Eye (tissue), 1 donor: ENCODE measurements at regions not wholly inside any gene's neighbourhood (a gene's known extent, or its start where the extent isn't known, plus 50 kb on each side); places are given as distances from the start of the nearest gene placed in this dataset.
"Not testable (repeated sequence)": the region's sequence is repeated elsewhere in the genome, so short reads cannot be mapped to it uniquely, and the experiment has no call there.

ENCODE experiments used
- DNase-seq: peaks from one replicate; pipeline ENCODE4 v3.0.0-alpha.2; 2015

DNA sequence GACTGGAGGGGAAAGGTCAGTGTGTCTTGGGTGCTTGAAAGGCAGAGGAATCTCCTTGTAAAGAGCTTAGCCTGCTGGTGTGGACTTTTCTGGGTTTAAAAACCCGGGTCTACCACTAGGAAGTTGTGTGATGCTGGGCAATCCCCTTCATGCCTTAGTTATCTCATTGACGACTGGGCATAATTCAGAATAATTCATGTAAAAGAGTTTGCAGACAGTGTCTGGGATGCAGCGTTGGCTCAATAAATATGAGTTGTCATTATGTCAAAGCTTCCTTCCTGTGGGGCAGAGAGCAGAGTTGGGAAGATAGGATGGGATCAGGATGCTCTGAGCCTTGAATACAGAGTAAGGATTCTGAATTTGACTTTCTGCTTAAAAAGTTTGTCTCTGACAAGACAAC lies 196.4 kb downstream of the ADRA2A start:
- no peak for DNase-seq

DNA sequence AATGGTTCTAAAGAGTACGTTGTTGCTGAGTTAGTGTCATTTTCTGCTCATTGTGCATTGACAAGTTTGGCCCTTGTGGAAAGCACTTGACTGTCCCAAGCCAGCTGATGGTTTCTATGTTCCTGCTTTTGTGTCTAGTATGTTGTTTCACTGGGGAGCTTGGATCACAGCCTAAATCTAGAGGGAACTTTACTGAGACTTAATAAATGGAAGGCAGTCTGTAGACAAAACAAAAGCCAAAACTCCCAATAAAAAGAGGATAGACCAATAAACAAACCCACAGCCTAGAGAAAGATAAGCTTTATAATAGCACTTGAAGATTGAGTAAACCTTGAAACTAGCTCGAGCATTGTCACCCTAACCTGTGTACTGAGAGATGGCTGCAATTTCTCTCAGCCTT lies 196.8 kb downstream of the ADRA2A start:
- no peak for DNase-seq

DNA sequence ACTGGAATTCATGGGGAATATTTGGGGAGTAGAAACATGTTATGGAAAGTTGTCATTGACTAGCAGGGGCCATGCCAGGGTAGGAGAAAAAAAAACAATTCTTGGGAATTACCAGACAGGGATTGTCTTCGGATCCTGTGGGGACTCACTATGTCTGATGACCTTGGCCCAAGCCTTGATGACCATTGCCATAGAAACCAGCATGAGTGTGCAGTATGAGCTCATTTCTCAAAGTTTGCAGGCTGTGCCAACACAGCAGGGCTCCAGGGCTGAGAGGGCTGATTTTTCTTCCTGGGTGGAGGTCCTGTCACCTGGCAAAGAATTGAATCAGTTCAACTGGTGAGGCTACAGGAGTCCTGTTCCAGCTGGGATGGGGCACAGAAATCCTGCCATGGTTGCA lies 198.3 kb downstream of the ADRA2A start:
- DNase-seq = no peak

DNA sequence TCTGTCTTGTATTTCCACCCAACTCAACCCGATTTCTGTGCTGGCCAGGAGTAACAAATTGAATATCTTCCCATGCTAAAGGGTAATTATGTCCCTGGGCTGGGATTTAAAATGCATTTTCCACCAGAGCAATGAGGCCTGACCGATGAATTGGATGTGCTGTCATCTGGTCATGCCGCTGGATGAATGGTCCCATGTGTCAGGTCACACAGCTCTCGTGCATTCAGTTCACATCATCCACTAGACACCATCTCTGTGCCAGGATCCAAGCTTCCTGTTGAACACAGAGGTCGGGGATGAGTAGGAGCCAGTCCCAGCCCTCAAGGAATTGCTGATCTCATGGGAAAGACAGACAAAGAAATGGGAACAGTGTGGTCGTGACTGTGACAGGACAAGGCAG lies 200.8 kb downstream of the ADRA2A start:
- peak; percentile 14 for DNase-seq

DNA sequence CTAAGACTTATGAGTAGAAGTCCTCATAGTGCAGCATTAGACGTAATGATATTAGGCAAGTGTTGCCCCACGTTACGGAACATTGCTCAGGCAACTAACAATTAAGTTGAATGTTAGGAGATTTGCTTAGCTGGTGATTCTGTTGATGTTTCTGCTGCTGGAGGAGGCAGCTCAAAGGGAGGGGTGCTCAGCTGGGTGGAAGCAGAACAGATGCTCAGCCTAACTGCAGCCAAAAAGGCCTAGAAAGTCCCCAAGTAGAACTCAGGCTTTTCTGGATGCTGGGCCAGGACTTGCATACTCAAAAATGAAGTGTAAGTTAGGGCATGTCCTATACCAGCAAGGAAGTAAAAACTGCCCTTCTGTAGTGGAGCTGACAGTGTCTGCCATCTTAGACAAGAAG lies 201.4 kb downstream of the ADRA2A start:
- DNase-seq = no peak

DNA sequence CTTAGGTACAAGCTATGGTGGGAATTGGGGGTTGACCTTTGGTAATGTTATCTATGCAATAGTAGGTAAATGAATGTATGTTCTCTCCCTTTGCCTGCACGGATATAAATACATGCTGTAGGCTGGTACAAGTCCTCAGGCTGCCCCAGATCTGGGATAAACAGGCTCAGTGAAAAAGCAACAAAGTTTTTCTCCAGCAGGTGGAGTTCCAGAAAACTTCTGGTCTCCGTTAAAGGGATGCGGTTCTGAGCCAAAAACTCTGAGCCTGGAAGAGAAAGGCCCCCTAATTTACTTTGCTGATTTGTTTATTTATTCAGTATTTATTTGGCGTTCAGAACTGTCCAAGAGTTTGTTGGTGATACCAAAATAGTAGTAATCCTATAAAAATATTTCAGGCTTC lies 204.7 kb downstream of the ADRA2A start:
- peak; percentile 52 for DNase-seq

DNA sequence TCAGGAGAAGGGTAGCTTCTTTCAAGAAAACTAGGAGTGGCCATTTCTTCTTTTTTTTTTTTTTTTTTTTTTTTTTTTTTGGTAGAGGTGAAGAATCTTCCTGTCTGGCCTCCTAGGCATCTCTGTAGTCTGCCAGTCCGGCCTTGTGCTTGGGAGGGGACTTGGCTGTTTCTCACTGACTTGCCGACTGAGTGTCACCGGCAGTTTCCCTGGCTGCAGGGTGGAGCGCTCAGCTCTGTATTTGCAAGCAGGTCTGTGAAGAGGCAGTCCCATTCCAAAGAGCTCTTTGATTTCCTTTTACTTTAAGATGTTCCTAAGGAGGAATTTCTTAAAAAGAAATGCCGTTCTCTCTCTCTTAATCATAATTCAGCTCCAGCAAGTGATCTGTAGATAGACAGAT lies 212.6 kb downstream of the ADRA2A start:
- DNase-seq = no peak

DNA sequence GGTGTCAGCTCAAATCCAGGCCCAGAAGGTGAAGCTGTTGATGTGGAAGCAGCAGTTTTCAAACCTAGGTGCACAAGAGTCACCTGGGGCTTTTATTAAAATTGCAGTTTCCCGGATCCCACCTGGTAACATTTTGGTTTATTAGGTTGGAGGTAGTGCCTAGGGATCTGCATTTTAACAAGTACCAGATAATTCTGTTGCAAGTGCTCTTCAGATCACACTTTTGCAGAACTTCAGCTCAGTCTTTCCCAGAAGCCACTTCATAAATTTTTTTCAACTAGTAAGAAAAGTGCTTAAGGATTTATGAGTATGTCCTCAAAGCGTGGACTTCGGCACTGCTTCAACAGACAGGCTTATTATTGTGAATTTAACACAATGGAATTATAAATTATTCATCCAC lies 213.8 kb downstream of the ADRA2A start:
- no peak for DNase-seq

DNA sequence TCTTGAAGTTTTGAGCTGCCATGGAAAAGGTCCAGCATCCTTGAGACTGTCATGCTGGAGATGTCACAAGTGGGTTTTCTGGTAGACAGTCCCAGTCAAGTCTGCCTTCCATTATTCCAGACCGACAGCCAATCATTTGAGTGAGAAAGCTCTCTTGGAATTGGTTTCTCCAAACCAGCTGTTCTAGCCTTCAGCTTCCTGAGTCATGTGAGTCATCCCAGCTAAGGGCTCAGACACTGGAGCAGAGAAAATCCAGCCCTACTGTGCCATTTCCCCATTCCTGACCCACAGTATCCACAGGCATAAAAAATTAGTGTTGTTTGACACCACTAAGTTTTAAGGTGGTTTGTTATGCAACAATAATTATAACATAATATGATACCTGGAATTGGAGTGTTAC lies 219.0 kb downstream of the ADRA2A start:
- no peak for DNase-seq

DNA sequence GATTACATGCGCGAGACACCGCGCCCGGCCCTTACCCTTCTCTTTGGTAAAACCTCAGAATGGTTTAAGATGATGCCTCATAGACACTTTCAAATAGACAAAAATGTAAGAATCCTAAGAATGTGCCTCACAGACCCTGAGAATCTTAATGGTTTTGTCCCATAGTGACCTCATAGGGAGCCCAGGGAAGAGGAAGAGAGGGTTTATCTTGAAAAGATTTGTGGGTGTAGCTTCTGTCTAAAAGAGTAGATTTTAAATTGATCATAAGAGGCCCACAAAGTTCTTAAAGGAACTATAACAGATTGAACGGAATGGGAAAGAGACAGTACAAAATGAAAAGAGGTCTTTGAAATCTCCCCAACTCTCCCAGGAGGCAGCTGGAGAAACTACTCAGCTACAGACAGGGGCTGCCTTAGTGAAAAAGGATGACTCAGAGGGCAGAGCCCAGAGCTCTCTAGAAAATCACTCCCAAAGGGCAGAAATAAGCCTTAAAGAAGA lies 220.6 kb downstream of the ADRA2A start:
- no peak for DNase-seq

DNA sequence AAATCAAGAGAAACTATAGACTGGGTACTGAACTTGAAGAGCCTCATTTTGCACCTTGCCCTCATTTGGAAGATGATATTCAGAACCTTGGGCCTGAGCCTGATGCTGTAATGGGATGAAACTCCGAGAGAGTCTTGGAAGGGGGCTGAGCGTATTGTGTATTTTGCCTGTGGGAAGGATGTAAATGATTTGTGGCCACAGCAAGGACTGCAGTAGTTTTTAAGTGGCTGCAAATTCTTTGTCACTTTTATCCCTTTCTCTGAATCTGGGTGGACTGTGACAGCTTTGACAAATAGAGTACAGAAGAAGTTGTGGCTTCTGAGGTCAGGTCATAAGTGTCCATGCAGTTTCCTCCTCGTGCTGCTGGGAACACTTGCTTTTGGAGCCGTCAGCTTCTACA lies 221.2 kb downstream of the ADRA2A start:
- DNase-seq = no peak

DNA sequence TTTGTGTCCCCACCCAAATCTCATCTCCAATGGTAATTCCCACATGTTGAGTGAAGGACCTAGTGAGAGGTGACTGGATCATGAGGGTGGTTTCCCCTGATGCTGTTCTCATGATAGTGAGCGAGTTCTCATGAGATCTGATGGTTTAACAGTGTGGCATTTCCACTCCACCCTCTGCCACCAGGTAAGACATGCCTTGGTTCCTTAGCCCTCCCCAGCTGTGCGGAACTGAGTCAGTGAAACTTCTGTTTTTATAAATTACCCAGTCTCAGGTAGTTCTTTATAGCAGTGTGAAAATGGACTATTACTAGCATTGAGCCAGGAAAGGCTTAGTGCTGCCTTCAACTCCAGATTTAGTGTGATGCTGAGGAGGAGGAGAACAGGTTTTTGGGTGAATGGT lies 222.2 kb downstream of the ADRA2A start:
- DNase-seq = no peak

DNA sequence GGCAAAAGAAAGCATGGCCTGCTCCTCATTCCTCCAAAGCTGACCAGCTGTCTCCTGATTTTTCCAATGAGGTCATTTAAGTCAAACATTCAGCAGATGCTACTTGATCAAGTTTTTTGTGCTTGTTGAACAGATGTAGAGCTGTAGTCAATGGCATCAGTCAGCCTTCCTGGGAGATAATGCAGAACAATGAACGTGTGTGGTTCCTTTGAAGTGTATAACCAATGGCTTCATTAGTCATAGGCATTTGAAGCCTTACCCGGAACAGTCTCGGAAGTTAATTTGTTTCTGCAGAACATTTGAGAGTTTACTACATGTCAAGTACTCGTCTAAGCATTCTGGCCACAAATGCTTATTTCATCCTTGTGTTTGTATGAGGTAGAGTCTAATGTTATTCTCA lies 227.1 kb downstream of the ADRA2A start:
- no peak for DNase-seq

DNA sequence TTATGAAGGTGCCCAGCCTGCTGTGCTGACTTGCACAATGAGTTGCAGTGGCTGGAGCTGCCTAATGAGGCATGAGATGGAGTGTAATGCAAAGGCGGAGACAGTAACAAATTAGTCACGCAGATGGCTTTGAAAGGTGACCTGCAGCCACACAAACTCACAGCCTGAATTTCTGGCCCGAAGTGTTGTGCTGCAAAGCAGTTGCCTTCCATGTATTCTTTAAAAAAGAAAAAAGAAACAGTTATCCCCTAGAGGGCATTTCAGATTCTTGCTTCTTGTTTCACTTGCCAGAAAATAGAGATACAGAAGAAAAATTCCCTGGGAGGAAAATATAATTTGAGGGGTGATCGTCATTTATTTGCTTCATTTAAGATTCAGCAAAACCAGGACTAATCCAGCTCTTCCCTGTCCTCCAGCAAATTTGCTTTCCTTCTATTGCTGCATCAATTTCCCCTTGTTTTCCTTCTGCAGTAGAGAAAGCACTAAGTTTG lies 239.9 kb downstream of the ADRA2A start:
- DNase-seq = peak; percentile 82

DNA sequence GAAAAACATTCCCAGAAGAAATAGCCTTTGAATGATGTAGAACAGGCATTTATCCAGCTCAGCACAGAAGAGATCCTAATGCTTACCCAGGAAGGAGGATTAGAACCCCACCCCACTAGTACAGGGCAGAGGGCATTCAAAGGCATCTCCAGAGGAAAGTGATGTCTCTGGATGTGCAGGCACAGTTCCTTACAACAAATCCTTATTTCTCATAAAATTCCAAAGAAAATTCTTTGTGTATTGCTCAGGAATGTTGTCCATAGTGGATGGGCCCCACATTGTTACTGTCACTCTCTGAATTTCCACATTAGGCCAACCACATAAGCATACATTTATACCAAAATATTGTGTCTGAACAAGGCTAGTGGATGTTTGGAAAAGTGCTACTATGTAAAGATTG lies 243.0 kb downstream of the ADRA2A start:
- DNase-seq = no peak

DNA sequence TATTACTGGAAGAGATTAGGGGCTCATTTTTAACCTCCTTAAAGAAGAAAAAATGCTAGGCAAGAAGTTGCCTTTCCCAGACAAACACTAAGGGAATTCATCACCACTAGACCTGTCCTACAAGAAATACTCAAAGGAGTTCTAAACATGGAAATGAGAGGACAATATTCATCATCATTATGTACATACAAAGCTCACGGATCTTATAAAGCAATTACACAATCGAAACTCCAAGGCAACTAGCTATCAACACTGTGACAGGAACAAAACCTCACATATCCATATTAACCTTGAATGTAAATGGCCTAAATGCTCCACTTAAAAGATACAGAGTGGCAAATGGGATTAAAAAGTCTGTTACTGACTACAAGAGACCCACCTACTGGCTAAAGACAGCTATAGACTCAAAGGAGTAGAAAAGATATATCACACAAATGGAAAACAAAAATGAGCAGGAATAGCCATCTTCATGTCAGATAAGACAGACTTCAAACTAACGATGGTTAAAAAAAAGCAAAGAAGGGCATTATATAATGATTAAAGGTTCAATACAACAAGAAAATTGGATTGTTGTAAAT lies 246.6 kb downstream of the ADRA2A start:
- DNase-seq = no peak

DNA sequence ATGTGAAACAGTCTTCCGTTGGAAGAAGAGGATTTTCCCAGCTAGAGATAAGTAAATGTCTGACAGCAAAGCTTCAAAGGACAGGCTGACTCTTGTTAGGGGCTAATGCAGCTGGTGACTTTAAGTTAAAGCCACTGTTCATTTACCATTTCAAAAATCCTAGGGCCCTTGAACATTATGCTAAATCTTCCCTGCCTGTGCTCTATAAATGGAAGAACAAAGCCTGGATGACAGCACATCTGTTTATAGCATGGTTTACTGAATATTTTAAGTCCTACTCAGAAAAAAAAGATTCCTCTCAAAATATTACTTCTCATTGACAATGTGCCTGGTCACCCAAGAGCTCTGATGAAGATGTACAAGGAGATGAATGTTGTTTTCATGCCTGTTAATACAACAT lies 255.3 kb downstream of the ADRA2A start:
- not testable (repeated sequence) for DNase-seq

DNA sequence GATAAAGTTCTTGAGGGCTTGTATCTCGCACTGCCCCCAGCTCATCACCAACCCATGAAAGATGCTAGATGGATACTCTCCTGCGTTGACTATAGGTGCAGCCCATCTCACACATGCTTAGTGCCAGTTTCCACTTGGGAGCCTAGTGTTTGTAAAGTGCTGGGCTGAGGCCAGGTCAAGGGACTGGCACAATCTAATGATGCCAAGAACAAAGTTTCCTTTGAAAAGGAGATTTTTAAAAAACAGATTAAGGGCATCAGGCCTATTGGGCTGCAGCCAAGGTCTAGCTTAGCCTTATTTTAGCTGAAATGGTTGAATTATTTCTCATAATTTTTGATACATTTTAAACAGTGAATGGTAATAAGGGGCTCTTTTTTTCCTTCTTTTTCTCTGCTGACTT lies 259.0 kb downstream of the ADRA2A start:
- DNase-seq = no peak

DNA sequence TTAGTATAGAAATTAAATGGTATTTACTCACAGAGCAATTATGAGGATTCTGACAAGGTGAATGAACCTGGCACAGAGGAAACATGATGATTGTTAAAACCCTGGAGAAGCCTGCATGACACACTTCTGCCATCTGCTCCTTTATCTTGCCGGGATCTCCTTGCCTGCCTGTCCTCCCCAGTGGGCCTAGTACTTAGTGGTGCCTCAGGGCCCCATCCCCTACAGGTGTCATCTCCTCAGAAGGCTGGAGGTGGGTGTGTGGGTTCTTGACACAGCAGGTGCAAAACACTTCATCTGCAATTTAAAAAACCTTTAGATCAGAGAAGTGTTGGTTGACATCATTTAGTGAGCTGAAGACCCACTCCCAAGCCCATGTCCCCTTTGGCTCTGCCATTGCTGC lies 261.2 kb downstream of the ADRA2A start:
- no peak for DNase-seq

DNA sequence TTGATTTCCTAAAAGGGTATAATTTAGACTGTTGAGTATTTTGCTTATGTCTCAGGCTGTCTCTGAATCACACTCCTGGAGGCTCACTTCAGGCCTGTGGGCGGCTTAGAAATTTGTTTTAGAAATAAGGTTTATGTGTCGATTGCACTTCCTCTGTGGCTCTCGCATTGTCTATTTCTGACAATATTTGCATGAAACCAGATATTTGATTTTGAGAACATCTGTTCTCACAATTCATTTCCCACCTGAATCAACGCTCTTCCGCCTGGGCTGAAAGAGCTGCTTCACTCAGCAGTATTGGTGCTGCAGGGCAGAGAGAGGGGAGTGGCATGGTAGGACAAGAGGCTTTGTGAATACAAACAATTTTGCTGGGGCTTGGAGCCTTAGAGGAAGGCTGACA lies 262.0 kb downstream of the ADRA2A start:
- DNase-seq = no peak

DNA sequence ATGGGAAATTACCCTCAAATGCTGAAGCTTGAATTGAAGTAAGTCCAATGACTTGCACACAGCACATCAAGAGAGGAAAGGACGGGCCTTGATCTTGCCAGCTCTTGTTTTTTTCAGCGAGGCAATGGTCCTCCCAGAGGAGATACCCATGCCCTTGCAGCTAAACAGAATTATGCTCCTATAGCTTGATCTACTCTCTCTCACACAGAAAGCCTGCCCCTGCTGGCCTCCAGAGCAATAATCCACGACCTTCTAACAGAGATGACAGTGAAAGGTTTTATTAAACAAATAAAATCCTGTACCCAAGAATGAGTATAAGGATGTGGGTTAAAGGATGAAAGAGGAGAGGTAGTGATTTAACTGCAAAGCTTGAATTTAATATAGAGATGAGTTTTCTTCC lies 268.0 kb downstream of the ADRA2A start:
- DNase-seq = peak; percentile 23

DNA sequence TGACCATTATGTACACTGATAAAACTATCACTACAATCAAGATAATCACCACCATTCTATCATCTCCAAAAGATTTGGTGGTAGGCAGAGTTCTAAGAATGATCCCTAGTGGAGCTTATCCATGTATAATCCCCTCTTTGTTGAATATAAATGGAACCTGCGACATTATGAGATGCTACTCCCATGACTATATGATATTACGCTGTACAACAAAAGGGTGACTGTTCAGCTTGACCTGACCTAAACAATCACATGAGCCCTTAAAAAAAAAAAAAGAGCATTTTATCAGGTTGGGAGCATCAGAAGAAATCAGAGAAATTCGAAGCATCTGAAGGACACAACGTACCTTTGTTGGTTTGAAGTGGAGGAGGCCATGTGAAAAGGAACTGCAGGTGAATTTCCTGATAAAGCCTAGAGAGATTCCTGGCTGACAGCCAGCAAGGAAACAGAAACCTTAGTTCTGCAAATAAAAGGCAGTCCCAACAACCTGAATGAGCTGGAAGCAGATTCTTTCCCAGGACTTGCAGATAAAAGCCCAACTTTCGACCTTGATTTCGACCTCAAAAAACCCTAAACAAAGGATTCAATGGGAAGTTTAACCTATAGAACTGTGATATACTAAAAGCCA lies 270.7 kb downstream of the ADRA2A start:
- no peak for DNase-seq

DNA sequence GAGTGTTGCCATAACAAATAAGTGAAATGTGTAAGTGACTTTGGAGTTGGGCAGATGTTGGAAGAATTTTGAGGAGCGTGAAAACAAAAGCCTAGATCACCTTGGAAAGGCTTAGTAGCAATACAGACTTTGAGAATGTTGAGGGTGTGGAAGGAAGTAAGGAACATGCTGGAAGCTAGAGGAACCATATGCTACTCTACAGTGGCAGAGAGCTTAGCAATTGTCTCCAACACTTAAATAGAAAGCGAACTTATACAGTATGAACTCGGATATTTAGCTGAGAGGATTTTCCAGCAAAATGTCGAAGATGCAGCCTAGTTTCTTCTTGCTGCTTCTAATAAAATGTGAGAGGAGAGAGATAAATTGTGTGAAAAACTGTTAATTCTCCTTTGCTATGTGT lies 271.2 kb downstream of the ADRA2A start:
- no peak for DNase-seq

DNA sequence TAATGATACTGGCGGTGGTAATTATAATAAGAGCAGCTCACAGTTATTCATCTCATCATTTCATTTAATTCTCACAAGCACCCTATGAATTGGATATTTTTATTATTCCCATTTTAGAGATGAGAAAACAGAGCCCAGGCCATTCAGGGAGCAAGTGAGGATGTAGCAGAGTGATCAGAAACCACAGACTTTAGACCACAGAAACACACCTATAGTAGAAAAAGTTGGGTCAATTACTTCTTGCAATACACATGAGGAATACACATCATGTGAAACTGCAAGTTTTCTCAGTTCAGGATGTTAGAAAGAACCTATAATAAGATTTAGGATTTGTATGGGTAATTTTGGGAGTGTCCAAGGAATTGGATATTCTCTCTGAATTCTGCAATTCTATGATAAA lies 278.0 kb downstream of the ADRA2A start:
- no peak for DNase-seq

DNA sequence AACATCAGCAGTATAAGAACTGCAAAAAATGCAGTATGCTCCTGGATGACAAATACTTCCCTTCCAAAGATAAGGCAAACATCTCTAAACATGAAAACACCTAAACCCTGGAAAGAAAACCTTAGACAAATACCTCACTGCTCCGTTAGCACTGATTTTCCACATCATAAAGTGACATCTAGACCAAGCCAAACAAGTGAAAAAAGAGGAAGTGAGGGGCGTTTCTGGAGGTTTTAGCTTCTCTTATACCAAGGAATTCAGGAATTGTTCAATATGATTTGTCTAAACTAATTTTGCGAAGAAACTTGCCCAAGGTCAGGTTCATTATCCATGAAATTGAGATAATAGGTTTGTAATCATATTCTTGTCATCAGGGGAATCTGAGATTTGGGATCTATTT lies 279.7 kb downstream of the ADRA2A start:
- DNase-seq = no peak
